ENCODE measurements at regions not wholly inside any gene's neighbourhood (a gene's known extent, or its start where the extent isn't known, plus 50 kb on each side); places are given as distances from the start of the nearest gene placed in this dataset.

GRCh38 chr15:79519628-79520027, 87.5 kb downstream of the MINAR1 start:
- TF ChIP-seq TEAD4 (IDR thresholded peaks at IDR 0.05) (no peak), TCF12 (IDR thresholded peaks at IDR 0.05; ENCODE audit: low read depth) (no peak), CREB1 (IDR thresholded peaks at IDR 0.05; ENCODE audit: low read depth) (no peak), REST (IDR thresholded peaks at IDR 0.05; ENCODE audit: low read depth) (no peak), MAX (IDR thresholded peaks at IDR 0.05) (no peak), USF1 (IDR thresholded peaks at IDR 0.05) (no peak), TAF1 (IDR thresholded peaks at IDR 0.05; ENCODE audit: low read depth) (no peak), RAD21 (IDR thresholded peaks at IDR 0.05; ENCODE audit: low read depth) (no peak), NFIC (IDR thresholded peaks at IDR 0.05) (no peak), CEBPB (IDR thresholded peaks at IDR 0.05) (no peak)

All from Ishikawa (cell line).